ENCODE measurements at regions not wholly inside any gene's neighbourhood (a gene's known extent, or its start where the extent isn't known, plus 50 kb on each side); places are given as distances from the start of the nearest gene placed in this dataset.

- DNase-seq (ENCODE audit: low read depth, low spot score) = no peak
Observed at GRCh38 chr3:30553641-30554316, 52.6 kb upstream of the TGFBR2 start.

- no peak for DNase-seq (ENCODE audit: low read depth, low spot score)
Observed at GRCh38 chr3:30554317-30554690, 52.1 kb upstream of the TGFBR2 start.

- DNase-seq (ENCODE audit: low read depth, low spot score) = no peak
Observed at GRCh38 chr3:30555968-30556367, 50.4 kb upstream of the TGFBR2 start.
